ENCODE measurements at regions not wholly inside any gene's neighbourhood (a gene's known extent, or its start where the extent isn't known, plus 50 kb on each side); places are given as distances from the start of the nearest gene placed in this dataset.

GRCh38 chr5:142472306-142472951, 147.6 kb upstream of the SPRY4 start:
- TF ChIP-seq CTCF (IDR thresholded peaks at IDR 0.05) (no peak), POLR2A (IDR thresholded peaks at IDR 0.05) (no peak)
